ENCODE measurements at regions not wholly inside any gene's neighbourhood (a gene's known extent, or its start where the extent isn't known, plus 50 kb on each side); places are given as distances from the start of the nearest gene placed in this dataset.

DNA sequence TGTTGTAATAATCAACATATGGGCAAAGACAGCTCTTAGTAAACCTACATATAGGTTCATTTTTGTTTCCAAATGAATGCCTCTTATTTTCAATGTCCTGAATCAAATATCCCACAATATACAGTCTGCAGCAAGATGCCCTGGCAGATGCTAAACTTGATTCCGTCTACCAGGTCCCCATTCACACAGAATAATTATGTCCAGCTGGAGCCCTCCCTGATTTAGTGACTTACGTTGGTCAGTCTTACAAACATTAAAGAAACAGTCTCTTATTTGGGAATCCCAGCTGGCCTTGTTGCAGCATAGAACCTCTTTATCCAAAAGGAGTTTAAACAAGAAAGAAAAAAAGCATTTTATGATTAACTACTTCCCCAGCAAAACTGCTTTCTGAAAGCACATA, 82.7 kb upstream of the BMP4 start:
- WGBS, 2 experiments (ENCODE audit: insufficient coverage in 1 of 2, insufficient read length in 1 of 2), result 88 to 92% methylated on average over 2 of the region's 2 CpGs
- H3K4me1 ChIP-seq (ENCODE audit: control insufficient read depth, insufficient read depth, low read length), result no peaks in the 10 kb centered on the region
- H3K9me3 Mint-ChIP-seq, result peaks cover 18% of the 10 kb centered on the region
- H3K27me3 Mint-ChIP-seq (ENCODE audit: insufficient read depth), result no peaks in the 10 kb centered on the region
- H3K4me3 ChIP-seq (ENCODE audit: low read length), result no peak overlapping the region
- H3K4me3 Mint-ChIP-seq, result no peak overlapping the region
- peaks cover 17% of the 10 kb centered on the region for H3K9me3 ChIP-seq (ENCODE audit: control insufficient read depth, low read length)
- no peak overlapping the region for H3K27ac Mint-ChIP-seq
- no peaks in the 10 kb centered on the region for H3K27me3 ChIP-seq (ENCODE audit: control insufficient read depth, insufficient read depth, low read length, poor library complexity, severe bottlenecking)
- H3K27ac ChIP-seq (ENCODE audit: low read depth, low read length), result no peak overlapping the region
- H3K36me3 ChIP-seq (ENCODE audit: control insufficient read depth, insufficient read depth, low read length), result no peaks in the 10 kb centered on the region
- H3K9ac ChIP-seq (ENCODE audit: extremely low read depth, low read length, poor library complexity, severe bottlenecking), result no peak overlapping the region
- no peaks in the 10 kb centered on the region for H3K4me1 Mint-ChIP-seq
- TF ChIP-seq, protein P1, sequence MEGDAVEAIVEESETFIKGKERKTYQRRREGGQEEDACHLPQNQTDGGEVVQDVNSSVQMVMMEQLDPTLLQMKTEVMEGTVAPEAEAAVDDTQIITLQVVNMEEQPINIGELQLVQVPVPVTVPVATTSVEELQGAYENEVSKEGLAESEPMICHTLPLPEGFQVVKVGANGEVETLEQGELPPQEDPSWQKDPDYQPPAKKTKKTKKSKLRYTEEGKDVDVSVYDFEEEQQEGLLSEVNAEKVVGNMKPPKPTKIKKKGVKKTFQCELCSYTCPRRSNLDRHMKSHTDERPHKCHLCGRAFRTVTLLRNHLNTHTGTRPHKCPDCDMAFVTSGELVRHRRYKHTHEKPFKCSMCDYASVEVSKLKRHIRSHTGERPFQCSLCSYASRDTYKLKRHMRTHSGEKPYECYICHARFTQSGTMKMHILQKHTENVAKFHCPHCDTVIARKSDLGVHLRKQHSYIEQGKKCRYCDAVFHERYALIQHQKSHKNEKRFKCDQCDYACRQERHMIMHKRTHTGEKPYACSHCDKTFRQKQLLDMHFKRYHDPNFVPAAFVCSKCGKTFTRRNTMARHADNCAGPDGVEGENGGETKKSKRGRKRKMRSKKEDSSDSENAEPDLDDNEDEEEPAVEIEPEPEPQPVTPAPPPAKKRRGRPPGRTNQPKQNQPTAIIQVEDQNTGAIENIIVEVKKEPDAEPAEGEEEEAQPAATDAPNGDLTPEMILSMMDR (conservative IDR thresholded peaks at IDR 0.05), result no peak
- no peaks in the 10 kb centered on the region for H3K36me3 Mint-ChIP-seq (ENCODE audit: low read depth)
- no peak for DNase-seq

DNA sequence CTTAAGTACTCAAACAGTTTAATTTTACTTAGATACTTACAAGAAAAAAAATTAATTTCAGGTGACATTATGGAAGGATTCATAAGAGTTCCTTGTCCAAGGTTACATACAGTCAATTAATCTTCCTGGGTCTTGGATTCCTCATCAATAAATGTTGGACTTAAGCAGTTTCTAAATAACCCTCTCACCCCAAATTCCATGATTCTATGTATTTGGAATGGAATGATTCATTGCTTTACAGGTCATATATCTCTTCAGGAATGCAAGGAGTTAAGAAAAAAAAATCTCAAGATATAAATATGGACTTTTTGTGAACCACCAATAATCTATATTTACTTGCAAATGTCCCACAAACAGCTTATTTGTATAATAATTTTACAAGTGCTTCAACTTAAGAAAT, 84.2 kb upstream of the BMP4 start:
- DNase-seq, result no peak
- Mint-ChIP-seq H3K4me1 (peaks cover under 1% of the 10 kb centered on the region), H3K36me3 (ENCODE audit: low read depth) (no peaks in the 10 kb centered on the region), H3K27me3 (ENCODE audit: insufficient read depth) (no peaks in the 10 kb centered on the region), H3K9me3 (peaks cover 3% of the 10 kb centered on the region), H3K27ac (no peak overlapping the region), H3K4me3 (no peak overlapping the region)
- H3K4me3 ChIP-seq (ENCODE audit: low read length), result no peak overlapping the region
- TF ChIP-seq, protein P1 (conservative IDR thresholded peaks at IDR 0.05), result no peak
- no peak overlapping the region for H3K9ac ChIP-seq (ENCODE audit: extremely low read depth, low read length, poor library complexity, severe bottlenecking)
- no peaks in the 10 kb centered on the region for H3K27me3 ChIP-seq (ENCODE audit: control insufficient read depth, insufficient read depth, low read length, poor library complexity, severe bottlenecking)
- H3K36me3 ChIP-seq (ENCODE audit: control insufficient read depth, insufficient read depth, low read length), result no peaks in the 10 kb centered on the region
- no peaks in the 10 kb centered on the region for H3K4me1 ChIP-seq (ENCODE audit: control insufficient read depth, insufficient read depth, low read length)
- H3K9me3 ChIP-seq (ENCODE audit: control insufficient read depth, low read length), result peaks cover 2% of the 10 kb centered on the region
- no peak overlapping the region for H3K27ac ChIP-seq (ENCODE audit: low read depth, low read length)

DNA sequence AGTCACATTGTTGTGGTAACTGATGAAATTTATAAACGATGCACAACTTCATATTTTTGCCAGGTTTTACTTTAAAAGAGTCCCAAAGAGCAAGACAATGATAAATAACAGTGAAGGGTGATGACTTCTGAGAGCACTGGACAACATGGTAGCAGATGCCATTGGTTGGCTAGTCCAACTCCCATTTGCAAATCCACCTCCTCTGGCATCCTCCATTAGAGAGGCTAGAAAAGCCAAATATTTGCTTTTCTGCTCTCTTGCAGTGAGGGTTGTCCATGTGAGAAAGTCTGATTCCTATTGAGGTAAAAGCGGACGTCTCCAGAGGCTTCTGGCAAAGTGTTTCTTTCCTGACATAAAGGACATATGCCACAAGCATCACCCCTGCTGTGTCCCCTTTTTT, 89.6 kb upstream of the BMP4 start:
- Histone ChIP-seq H3K9ac (ENCODE audit: extremely low read depth, low read length, poor library complexity, severe bottlenecking) (no peak overlapping the region), H3K36me3 (ENCODE audit: control insufficient read depth, insufficient read depth, low read length) (no peaks in the 10 kb centered on the region), H3K4me3 (ENCODE audit: low read length) (no peak overlapping the region), H3K27ac (ENCODE audit: low read depth, low read length) (no peak overlapping the region), H3K4me1 (ENCODE audit: control insufficient read depth, insufficient read depth, low read length) (no peaks in the 10 kb centered on the region), H3K9me3 (ENCODE audit: control insufficient read depth, low read length) (no peaks in the 10 kb centered on the region), H3K27me3 (ENCODE audit: control insufficient read depth, insufficient read depth, low read length, poor library complexity, severe bottlenecking) (no peaks in the 10 kb centered on the region)
- no peak overlapping the region for H3K27ac Mint-ChIP-seq
- H3K36me3 Mint-ChIP-seq (ENCODE audit: low read depth), result no peaks in the 10 kb centered on the region
- DNase-seq, result no peak
- H3K4me1 Mint-ChIP-seq, result peaks cover 10% of the 10 kb centered on the region
- TF ChIP-seq, protein P1 (conservative IDR thresholded peaks at IDR 0.05), result no peak
- H3K27me3 Mint-ChIP-seq (ENCODE audit: insufficient read depth), result no peaks in the 10 kb centered on the region
- H3K4me3 Mint-ChIP-seq, result no peak overlapping the region
- no peaks in the 10 kb centered on the region for H3K9me3 Mint-ChIP-seq
- whole genome bisulfite sequencing, 2 experiments (ENCODE audit: insufficient coverage in 1 of 2, insufficient read length in 1 of 2), result 54 to 88% methylated on average over 2 to 3 of the region's 3 CpGs

Data from endodermal cell (in vitro differentiated cells).